Calu3 (cell line): ENCODE measurements at regions not wholly inside any gene's neighbourhood (a gene's known extent, or its start where the extent isn't known, plus 50 kb on each side); places are given as distances from the start of the nearest gene placed in this dataset.
A peak's percentile ranks its signal among the peaks of the same experiment; 100 is the strongest.

Experiments used
- BruUV-seq: library from RNA; stranded (reverse); fragments of 400-500 nt; replicated peaks from 2 replicates; lab custom pipeline; 2021; lab: Mats Ljungman, UMichigan
- CTCF ChIA-PET: fragments of 300-600 bp; sonication (Branson Sonifier 250); formaldehyde crosslinking; loops from one replicate; lab custom pipeline; 2022; ENCODE audit warnings: antibody characterized with exemption; lab: Charles Lee
- DNase-seq: peaks from one replicate; pipeline ENCODE4 v3.0.0; 2022
- H3K27ac Mint-ChIP-seq: one replicate; pipeline ENCODE4 v1.8.0; 2022; ENCODE audit warnings: mixed read lengths; ENCODE audit not compliant: unreplicated experiment
- H3K27me3 Mint-ChIP-seq: one replicate; pipeline ENCODE4 v1.8.0; 2022; ENCODE audit warnings: mixed read lengths; ENCODE audit not compliant: unreplicated experiment
- H3K36me3 Mint-ChIP-seq: one replicate; pipeline ENCODE4 v1.8.0; 2022; ENCODE audit warnings: mild to moderate bottlenecking, moderate library complexity, mixed read lengths; ENCODE audit not compliant: insufficient read depth, unreplicated experiment
- H3K4me1 Mint-ChIP-seq: one replicate; pipeline ENCODE4 v1.8.0; 2022; ENCODE audit warnings: mild to moderate bottlenecking, low read depth, mixed read lengths; ENCODE audit not compliant: unreplicated experiment
- H3K4me3 Mint-ChIP-seq: one replicate; pipeline ENCODE4 v1.8.0; 2022; ENCODE audit warnings: mild to moderate bottlenecking, low read depth, moderate library complexity, mixed read lengths; ENCODE audit not compliant: unreplicated experiment
- H3K9me3 Mint-ChIP-seq: one replicate; pipeline ENCODE4 v1.8.0; 2022; ENCODE audit warnings: low read depth, mixed read lengths; ENCODE audit not compliant: unreplicated experiment
- CTCF ChIP-seq: fragments of 200-600 bp; IDR thresholded peaks from one replicate; pipeline ENCODE4 v1.8.0; 2022; ENCODE audit warnings: antibody characterized with exemption; ENCODE audit not compliant: unreplicated experiment
- intact Hi-C: fragments of 100-400 bp; cut with micrococcal nuclease; formaldehyde crosslinking; loops from one replicate; pipeline ENCODE4 v1.10.0; 2022; ENCODE audit not compliant: unreplicated experiment
- microRNA-seq: library from miRNA; unstranded; fragments of <30 nt; microRNA quantifications from one replicate; pipeline ENCODE4 v1.2.0, GENCODE V29; 2022

- H3K27me3 Mint-ChIP-seq: peaks cover 19% of the 10 kb centered on the region
- CTCF ChIA-PET: no interaction called here
Observed at GRCh38 chrX:45264865-45265264, 64.2 kb upstream of the DIPK2B start.

GRCh38 chrX:45261471-45261870 lies 60.8 kb upstream of the DIPK2B start:
- Mint-ChIP-seq H3K9me3 (no peaks in the 10 kb centered on the region), H3K36me3 (no peaks in the 10 kb centered on the region), H3K4me3 (no peak overlapping the region), H3K27ac (no peak overlapping the region), H3K27me3 (no peaks in the 10 kb centered on the region), H3K4me1 (no peaks in the 10 kb centered on the region)
- TF ChIP-seq CTCF: no peak
- BruUV-seq: no TSS peak
- no peak for DNase-seq
- CTCF ChIA-PET: no interaction called here
- intact Hi-C loops: no loop called here

More at GRCh38 chrX:45264865-45265264, 64.2 kb upstream of the DIPK2B start:
- BruUV-seq: no TSS peak
- no peaks in the 10 kb centered on the region for H3K36me3 Mint-ChIP-seq
- no peaks in the 10 kb centered on the region for H3K4me1 Mint-ChIP-seq
- peaks cover 2% of the 10 kb centered on the region for H3K9me3 Mint-ChIP-seq
- TF ChIP-seq CTCF: no peak
- no peak for DNase-seq
- intact Hi-C loops: no loop called here
- no peak overlapping the region for H3K4me3 Mint-ChIP-seq
- no peak overlapping the region for H3K27ac Mint-ChIP-seq

- intact Hi-C loops: no loop called here
- DNase-seq: no peak
- Mint-ChIP-seq H3K27me3 (no peaks in the 10 kb centered on the region), H3K4me3 (no peak overlapping the region), H3K27ac (no peak overlapping the region), H3K4me1 (no peaks in the 10 kb centered on the region), H3K36me3 (no peaks in the 10 kb centered on the region), H3K9me3 (no peaks in the 10 kb centered on the region)
- CTCF ChIA-PET: no interaction called here
- no peak for TF ChIP-seq CTCF
- no TSS peak for BruUV-seq
Observed at GRCh38 chrX:45261005-45261404, 60.3 kb upstream of the DIPK2B start.

GRCh38 chrX:45258731-45259402 lies 58.2 kb upstream of the DIPK2B start:
- DNase-seq: no peak
- no TSS peak for BruUV-seq
- no peaks in the 10 kb centered on the region for H3K9me3 Mint-ChIP-seq
- no peaks in the 10 kb centered on the region for H3K4me1 Mint-ChIP-seq
- intact Hi-C loops: no loop called here
- no peaks in the 10 kb centered on the region for H3K36me3 Mint-ChIP-seq
- no peak overlapping the region for H3K27ac Mint-ChIP-seq
- TF ChIP-seq CTCF: no peak
- CTCF ChIA-PET: no interaction called here
- H3K27me3 Mint-ChIP-seq: no peaks in the 10 kb centered on the region
- H3K4me3 Mint-ChIP-seq: no peak overlapping the region

Small RNA genes lying in the stretch of these regions (microRNA-seq; reads per million reads assigned to microRNA genes)
- gene MIR221 (42,815 reads per million, percentile 98 among the genes with 10 or more reads in this experiment), gene MIR222 (3,298 reads per million, percentile 90 among the genes with 10 or more reads in this experiment)
